ENCODE measurements at regions not wholly inside any gene's neighbourhood (a gene's known extent, or its start where the extent isn't known, plus 50 kb on each side); places are given as distances from the start of the nearest gene placed in this dataset.
"Not testable (repeated sequence)": the region's sequence is repeated elsewhere in the genome, so short reads cannot be mapped to it uniquely, and the experiment has no call there.

DNA sequence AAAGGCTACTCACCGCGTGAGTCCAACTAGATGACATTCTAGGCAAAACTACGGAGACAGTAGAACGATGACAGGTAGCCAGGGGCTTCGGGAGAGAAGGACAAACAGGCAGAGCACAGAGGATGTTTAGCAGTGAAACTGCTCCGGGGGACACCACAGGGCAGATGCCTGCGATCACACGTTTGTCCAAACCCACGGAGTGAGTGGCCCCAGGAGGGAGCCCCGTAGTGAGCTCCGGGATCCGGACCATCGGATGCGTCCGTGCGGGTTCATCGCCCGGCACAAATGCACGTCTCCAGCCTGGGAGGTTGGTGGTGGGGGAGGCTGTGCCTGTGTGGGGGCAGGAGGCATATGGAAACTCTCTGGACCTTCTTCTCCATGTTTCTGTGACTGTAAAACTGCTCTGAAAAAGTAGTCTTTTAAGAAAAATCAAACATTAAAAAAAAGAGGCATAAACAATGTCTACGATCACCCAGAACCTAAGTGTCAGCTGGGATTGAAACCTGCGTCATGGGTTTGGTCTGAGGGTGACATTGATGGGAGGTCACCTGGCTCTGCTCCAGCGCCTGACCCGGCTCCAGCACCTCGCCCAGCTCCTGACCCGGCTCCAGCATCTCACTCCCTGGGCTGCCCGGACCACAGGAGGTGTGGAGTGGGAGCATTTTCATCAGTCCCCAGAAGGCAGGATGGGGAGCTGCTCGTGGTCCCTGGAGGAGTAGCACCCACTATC is 83.0 kb upstream of the CTDP1 start:
- DNase-seq = no peak

- DNase-seq = no peak
Measured at GRCh38 chr18:79597176-79597830, 82.3 kb upstream of the CTDP1 start.

DNA sequence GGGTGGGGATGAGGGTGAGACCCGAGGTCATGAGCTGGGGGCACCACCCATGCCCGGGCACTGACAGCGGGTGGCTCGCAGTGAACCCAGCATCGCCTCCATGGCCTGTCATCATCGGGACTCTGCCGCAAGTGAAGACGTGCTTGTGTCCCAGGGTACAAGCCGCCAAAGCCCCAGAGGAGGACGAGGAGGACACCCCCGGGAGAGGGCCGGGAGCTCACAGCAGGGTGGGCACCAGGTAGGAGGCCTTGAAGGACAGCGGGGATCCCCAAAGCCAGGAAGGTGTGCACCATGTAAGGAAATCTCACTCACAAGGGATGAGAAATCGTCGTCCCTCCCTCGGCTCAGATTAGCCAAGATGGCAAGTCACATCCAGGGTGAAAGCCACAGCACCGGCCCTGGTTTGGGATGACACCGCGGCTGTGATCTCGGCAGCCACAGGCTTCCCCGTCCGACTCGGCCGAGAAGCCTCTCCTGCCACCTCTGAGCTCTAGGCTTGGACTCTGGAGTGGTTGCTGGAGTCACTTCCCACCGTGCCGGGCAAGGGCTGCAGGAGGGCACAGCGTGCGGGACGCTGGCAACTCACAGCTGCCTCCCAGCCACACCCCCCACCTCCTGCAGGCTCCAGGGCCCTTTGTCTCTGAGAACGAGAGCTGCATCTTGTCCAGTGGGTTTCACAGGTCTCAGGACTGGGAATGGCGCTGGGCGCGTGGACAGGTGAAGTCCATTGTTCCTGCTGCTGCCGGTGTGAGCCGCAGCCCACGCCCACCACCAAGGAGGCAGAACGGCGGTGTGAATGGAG is 81.6 kb upstream of the CTDP1 start:
- no peak for DNase-seq

GRCh38 chr18:79598633-79599175 is 80.9 kb upstream of the CTDP1 start:
- DNase-seq = no peak

DNA sequence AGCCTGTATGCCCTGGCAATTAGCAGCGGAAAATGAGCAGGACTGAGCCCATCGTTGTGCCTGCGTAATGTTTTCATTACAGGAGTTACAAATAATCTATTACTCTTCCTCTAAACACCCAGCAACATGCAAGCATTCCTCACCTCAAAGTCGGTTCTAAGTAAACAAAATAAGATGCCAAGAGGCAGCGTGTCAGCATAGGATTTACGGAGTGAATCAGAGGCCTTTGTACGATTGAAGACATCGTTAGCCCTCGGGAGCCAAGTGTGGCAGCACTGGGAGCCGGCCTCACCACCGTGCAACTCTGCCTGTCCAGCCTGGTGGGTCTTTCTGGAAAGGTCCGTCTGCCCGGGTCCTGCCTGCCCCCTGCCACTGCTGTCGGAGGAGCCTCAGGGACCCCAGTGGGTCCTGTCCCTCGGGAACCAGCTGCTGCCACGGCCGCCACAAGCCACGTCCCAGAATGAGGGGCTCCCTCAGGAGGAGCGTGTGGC is 80.1 kb upstream of the CTDP1 start:
- no peak for DNase-seq

- DNase-seq = no peak
Measured at GRCh38 chr18:79600141-79600540, 79.5 kb upstream of the CTDP1 start.

- DNase-seq = no peak
Measured at GRCh38 chr18:79600596-79600995, 79.0 kb upstream of the CTDP1 start.

DNA sequence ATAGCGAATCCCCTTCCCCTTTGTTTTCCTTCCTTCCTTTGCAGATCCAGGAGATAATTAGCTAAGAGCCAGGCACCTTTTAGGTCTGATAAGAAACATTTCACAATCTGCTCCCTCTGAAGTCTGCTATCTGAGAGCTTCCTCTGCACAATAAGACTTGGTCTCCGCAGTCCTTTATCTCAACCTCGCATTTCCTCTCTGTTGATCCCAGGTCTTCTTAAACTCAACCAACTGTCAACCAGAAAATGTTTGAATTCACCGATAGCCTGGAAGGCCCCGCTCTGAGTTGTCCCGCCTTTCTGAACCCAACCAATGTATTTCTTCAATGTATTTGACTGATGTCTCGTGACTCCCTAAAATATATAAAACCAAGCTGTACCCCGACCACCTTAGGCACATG is 78.4 kb upstream of the CTDP1 start:
- no peak for DNase-seq

DNA sequence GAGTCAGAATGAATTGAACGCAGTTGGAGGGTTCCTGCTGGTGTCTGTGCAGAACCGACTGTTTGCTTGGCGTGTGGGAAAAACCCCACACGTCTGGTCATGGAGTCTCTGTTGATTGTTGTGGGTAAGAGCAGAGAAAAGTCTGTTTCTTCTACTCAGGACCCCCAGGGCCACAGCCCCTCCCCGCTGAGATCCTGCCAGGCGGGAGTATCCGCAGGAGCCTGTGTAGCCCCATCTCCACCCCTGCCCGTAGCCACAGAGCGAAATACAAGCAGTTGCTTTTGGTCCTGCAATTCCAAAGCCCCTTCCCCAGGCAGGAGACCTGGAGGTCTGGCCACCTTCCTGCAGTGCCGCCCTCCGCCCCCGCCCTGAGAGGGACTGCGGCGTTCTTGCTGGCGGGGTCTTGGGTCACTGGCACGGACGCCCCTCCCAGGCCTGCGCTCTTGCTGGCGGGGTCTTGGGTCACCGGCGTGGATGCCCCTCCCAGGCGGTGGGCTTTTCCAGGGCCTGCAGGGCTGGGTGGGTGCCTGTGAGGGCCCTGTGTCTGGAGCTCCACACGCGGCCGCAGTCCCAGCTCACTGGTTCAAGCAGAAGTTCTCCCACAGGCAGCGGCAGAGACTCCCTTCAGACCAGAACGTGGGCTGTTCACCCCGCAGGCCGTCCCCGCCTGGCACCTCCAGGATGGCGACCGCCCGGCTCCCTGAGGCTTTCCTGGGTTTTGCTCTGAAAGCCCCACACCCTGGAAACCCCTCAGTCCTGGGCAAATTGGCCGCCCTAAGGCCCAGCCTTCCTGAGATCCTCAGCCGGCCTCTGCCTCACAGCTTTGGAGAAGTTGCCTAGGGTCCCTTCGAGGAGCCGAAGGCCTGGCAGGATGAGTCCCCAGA is 76.0 kb upstream of the CTDP1 start:
- DNase-seq = no peak

- DNase-seq = no peak
Measured at GRCh38 chr18:79604205-79604912, 75.2 kb upstream of the CTDP1 start.

- no peak for DNase-seq
Measured at GRCh38 chr18:79604913-79605880, 74.4 kb upstream of the CTDP1 start.

GRCh38 chr18:79606071-79606470 is 73.5 kb upstream of the CTDP1 start:
- DNase-seq = not testable (repeated sequence)

DNA sequence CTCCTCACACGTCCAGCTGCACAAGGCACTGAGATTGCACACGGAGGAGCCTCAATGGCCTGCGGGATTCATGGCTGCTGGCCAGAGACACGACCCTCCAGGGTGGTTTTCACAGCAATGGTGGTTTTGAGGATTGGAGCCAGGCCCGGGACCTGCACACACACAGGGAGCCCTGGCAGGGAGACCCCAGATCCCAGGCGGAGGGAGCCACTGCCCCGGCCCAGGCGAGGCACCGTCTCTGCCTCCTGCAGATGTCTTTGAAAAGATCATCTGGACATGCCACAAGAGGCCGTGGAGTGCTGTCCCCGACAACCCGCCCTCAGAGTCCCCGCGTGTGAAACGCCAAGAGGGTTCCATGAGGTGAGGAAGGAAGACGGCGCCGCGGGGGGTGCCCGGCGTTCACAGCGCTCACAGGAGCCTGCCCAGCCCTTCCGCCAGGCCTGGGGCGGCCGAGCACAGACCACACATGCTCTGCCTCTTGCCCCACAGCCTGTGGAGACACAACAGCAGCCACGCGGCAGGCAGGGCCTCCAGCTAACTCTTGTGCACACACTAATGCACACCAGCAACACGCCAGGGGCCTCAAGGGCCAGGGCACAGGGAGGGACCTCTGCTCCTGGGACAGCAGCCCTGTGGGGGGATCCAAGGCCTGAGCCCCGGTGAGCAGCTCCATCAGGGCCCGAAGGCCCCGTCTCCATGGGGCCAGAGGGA is 72.8 kb upstream of the CTDP1 start:
- no peak for DNase-seq

DNA sequence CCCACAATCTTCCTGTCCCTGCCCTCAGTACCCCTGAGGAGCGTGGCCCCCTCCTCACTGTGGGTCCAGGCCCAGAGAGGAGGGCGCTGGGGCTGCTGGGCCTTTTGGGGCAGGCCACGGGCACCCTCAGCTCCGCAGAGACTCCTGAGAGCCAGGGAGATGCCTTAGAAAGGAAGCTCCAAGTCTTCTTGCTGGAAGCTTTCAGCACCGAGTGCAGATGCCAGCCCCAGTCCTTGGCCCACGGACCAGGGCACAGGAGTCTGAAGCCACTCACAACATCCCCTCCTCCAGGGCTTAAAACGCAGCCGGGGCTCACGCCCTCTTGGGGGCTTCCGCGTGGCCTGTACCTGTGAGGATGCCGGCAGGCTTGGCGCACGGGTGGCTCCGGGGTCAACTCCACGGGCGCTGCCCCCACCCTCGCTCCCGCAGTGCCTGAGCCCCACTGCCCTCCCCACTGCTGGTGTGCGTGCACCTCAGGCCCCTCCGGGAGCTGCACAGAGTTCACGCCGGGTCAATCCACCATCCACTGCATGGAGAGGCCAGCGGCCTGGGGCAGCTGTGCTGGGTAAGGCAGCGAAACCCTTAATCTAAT is 72.1 kb upstream of the CTDP1 start:
- no peak for DNase-seq

GRCh38 chr18:79608069-79608468 is 71.5 kb upstream of the CTDP1 start:
- no peak for DNase-seq

- no peak for DNase-seq
Measured at GRCh38 chr18:79608535-79608934, 71.1 kb upstream of the CTDP1 start.

DNA sequence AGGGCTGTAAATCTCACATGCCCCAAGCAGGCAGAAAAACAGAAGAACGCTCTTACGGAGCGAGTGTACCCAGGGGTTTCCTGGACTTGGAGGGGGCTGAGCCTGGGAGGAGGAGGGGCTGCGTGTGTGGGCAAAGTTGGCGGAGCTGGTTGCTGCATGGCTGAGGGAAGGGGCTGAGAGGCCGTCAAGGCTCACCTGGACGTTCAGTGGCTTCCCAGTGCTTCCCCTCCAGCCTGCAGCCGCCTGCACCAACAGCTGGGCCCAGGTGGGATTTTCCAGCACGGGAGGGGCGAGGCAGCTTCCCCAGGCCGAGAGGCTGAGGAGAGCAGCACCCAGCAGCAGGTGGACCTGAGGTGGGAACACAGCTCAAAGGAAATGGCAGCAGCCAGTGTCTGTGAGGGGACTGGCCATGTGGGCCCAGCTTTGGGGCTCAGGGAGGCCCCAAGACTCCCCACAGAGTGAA is 70.6 kb upstream of the CTDP1 start:
- DNase-seq = no peak

GRCh38 chr18:79609841-79610281 is 69.7 kb upstream of the CTDP1 start:
- DNase-seq = no peak

- DNase-seq = no peak
Measured at GRCh38 chr18:79610461-79611039, 69.1 kb upstream of the CTDP1 start.
